Omental fat pad (tissue), 3 donors: ENCODE measurements at regions not wholly inside any gene's neighbourhood (a gene's known extent, or its start where the extent isn't known, plus 50 kb on each side); places are given as distances from the start of the nearest gene placed in this dataset.

Source experiments
- ATAC-seq: fragments of 150-250 bp; one replicate; pipeline ENCODE4 v1.9.1; 2016; ENCODE audit warnings: mild to moderate bottlenecking, moderate library complexity; ENCODE audit not compliant: low FRiP score
- DNase-seq: peaks from one replicate; pipeline ENCODE4 v3.0.0-alpha.2; 2019; ENCODE audit warnings: low spot score
- CTCF ChIP-seq, 3 donors: fragments of 450-650 bp; IDR thresholded peaks; one replicate each; pipeline ENCODE4 v1.5.1; 2016 to 2017; ENCODE audit warnings: antibody characterized with exemption in 3 of 3, mild to moderate bottlenecking in 3 of 3, moderate library complexity in 2 of 3

- no peak for ATAC-seq
Measured at GRCh38 chrX:69110116-69110530, 55.1 kb downstream of the PJA1 start.

GRCh38 chrX:69109706-69110105 lies 55.5 kb downstream of the PJA1 start:
- DNase-seq (no peak), ATAC-seq (no peak)
- TF ChIP-seq CTCF (IDR thresholded peaks at IDR 0.05), result no peak

More at GRCh38 chrX:69110116-69110530, 55.1 kb downstream of the PJA1 start:
- DNase-seq, result no peak
- TF ChIP-seq CTCF (IDR thresholded peaks at IDR 0.05), result no peak

GRCh38 chrX:69109036-69109663 lies 56.1 kb downstream of the PJA1 start:
- no peak for DNase-seq
- TF ChIP-seq CTCF (IDR thresholded peaks at IDR 0.05), result no peak
- no peak for ATAC-seq

- no peak for ATAC-seq
- TF ChIP-seq CTCF (IDR thresholded peaks at IDR 0.05), result no peak
- no peak for DNase-seq
Measured at GRCh38 chrX:69107747-69108401, 57.4 kb downstream of the PJA1 start.

- ATAC-seq (no peak), DNase-seq (no peak)
- no peak for TF ChIP-seq CTCF (IDR thresholded peaks at IDR 0.05)
Measured at GRCh38 chrX:69107231-69107739, 58.0 kb downstream of the PJA1 start.

- no peak for TF ChIP-seq CTCF (IDR thresholded peaks at IDR 0.05)
- ATAC-seq (no peak), DNase-seq (no peak)
Measured at GRCh38 chrX:69104756-69105434, 60.4 kb downstream of the PJA1 start.
